ENCODE measurements at regions not wholly inside any gene's neighbourhood (a gene's known extent, or its start where the extent isn't known, plus 50 kb on each side); places are given as distances from the start of the nearest gene placed in this dataset.
"Not testable (repeated sequence)": the region's sequence is repeated elsewhere in the genome, so short reads cannot be mapped to it uniquely, and the experiment has no call there.

DNA sequence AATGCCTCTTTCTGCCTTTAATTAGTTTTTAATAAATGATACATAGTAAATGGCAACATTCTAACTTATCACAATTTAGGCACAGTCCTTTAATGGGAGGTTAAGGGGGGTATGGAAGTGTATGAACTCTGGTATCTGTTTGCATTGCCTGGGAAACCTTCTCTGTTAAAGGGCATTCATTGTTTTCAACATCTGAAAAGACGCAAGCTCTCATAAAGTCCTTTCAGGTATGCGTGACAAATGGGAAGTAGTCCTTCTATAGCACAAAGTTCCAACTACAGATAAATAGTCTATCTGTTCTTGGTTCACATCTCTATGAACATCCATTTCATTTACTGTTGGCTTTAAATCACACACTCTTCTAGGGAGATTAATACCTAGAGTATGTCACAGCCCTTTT, 298.0 kb upstream of the PMFBP1 start:
- no peaks in the 10 kb centered on the region for H3K9me3 Mint-ChIP-seq
- H3K4me3 Mint-ChIP-seq = no peak overlapping the region
- no peaks in the 10 kb centered on the region for H3K27me3 Mint-ChIP-seq
- H3K4me1 Mint-ChIP-seq (ENCODE audit: low read depth in 2 of 2) = peaks cover 6 to 11% of the 10 kb centered on the region in 2 donors
- H3K27ac Mint-ChIP-seq = no peak overlapping the region
- ATAC-seq (replicated peaks) = no peak
- no peaks in the 10 kb centered on the region for H3K36me3 Mint-ChIP-seq (ENCODE audit: insufficient read depth)
- no peak for DNase-seq

DNA sequence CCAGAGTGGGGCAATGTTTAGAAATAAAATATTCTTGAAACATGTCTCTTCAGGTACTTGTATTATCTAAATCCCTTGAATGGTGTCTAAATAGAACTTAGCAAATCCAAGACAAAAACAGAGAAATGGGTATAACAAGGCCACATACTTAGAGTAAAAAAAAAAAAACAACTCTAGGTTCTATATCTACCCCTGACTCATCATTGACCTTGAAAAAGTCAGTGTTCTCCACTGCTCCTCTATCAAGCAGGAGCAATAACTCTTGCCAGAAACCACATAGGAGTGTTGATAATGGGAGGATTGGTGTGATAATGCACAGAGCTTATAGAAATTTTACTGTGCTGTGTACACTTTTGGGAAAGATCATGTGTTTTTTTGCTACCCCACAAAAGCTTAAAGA, 296.6 kb upstream of the PMFBP1 start:
- H3K27ac Mint-ChIP-seq = no peak overlapping the region
- H3K4me1 Mint-ChIP-seq (ENCODE audit: low read depth in 2 of 2) = no peaks in the 10 kb centered on the region
- H3K27me3 Mint-ChIP-seq = no peaks in the 10 kb centered on the region
- ATAC-seq (replicated peaks) = no peak
- no peak overlapping the region for H3K4me3 Mint-ChIP-seq
- no peaks in the 10 kb centered on the region for H3K36me3 Mint-ChIP-seq (ENCODE audit: insufficient read depth)
- H3K9me3 Mint-ChIP-seq = no peaks in the 10 kb centered on the region
- no peak for DNase-seq

DNA sequence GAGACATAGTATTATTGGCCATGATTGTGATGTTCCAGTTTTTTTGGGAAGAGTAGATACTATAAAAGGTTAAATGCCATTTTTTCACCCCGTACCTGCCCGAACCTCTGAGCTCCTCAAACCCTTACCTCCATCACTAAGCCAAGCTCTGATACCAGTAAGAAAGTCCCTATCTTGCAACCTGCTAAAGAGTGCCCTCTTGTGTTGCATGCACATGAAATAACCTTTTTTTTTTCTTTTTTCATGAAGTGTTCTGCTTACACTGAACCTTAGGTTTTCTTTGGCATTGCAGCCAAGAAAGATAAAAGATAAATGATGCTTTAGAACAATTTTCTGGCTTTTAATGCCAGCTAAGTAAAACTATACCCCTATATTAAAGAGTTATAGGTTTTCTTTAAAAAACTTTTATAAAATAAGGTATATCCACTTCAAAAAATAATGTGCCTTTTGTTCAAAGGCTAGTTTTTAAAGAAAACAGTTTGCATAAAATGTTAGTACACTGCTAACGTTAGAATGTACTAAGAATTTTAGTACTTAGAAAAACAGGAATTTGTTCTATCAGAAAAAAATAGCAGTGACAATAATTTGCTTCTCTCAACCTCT, 295.3 kb upstream of the PMFBP1 start:
- H3K4me1 Mint-ChIP-seq (ENCODE audit: low read depth in 2 of 2) = no peaks in the 10 kb centered on the region
- H3K27me3 Mint-ChIP-seq = no peaks in the 10 kb centered on the region
- H3K4me3 Mint-ChIP-seq = no peak overlapping the region
- DNase-seq (no peak), ATAC-seq (replicated peaks) (no peak)
- no peaks in the 10 kb centered on the region for H3K36me3 Mint-ChIP-seq (ENCODE audit: insufficient read depth)
- no peaks in the 10 kb centered on the region for H3K9me3 Mint-ChIP-seq
- no peak overlapping the region for H3K27ac Mint-ChIP-seq

DNA sequence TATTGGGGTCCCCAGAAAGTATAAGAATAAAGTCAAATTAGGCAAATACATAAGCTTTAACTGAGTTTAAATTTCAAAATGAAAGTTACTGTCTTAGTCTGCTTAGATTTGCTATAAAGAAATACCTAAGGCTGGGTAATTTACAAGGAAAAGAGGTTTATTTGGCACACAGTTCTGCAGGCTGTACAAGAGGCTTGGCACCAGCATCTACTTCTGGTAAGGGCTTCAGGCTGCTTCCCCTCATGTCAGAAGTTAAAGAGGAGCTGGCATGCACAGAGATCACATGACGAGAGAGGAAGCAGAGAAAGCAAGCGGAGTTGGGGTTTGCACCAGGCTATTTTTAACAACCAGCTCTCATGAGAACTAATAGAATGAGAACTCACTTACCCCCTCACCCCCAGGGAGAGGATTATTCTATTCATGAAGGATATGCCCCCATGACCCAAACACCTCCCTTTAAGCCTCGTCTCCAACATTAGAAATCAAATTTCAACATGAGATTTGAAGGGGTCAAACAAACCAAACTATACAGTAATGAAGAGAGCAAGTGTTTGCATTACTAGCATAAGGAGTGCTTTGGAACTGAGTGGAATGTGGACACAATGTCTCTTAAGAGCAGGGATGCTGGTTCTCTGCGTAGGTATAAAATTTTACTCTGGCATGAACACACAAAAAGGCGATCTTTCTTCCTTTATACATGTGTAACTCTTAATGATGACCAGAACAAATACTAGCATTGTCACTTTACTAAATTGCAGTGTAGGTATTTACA, 292.8 kb upstream of the PMFBP1 start:
- ATAC-seq (replicated peaks) = no peak
- H3K4me1 Mint-ChIP-seq (ENCODE audit: low read depth in 2 of 2) = no peaks in the 10 kb centered on the region
- H3K4me3 Mint-ChIP-seq = no peak overlapping the region

DNA sequence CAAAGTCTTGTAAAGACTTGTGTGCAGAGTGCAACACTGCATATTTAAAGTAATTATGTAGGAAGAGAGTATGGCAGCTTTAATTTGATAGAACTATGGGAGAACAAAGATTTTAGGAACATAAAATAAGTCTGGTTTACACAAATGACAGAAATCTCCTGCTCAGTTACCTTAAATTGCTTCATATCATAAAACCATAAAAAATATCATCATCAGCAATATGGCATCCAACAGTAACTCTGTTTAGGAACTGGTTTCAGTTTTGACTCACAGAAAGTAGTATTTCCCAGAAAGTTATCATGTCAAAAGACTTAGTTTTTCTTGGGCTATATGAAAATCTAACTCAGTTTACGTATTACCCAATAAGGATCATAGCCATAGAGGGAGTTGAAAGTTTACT, 292.1 kb upstream of the PMFBP1 start:
- Mint-ChIP-seq H3K4me3 (no peak overlapping the region), H3K27me3 (no peaks in the 10 kb centered on the region), H3K36me3 (ENCODE audit: insufficient read depth) (no peaks in the 10 kb centered on the region), H3K4me1 (ENCODE audit: low read depth in 2 of 2) (no peaks in the 10 kb centered on the region), H3K9me3 (no peaks in the 10 kb centered on the region), H3K27ac (no peak overlapping the region)
- no peak for DNase-seq
- no peak for ATAC-seq (replicated peaks)

More for the DNA sequence above, 292.8 kb upstream of the PMFBP1 start:
- no peaks in the 10 kb centered on the region for H3K27me3 Mint-ChIP-seq
- no peaks in the 10 kb centered on the region for H3K9me3 Mint-ChIP-seq
- H3K36me3 Mint-ChIP-seq (ENCODE audit: insufficient read depth) = no peaks in the 10 kb centered on the region
- DNase-seq = no peak
- no peak overlapping the region for H3K27ac Mint-ChIP-seq

DNA sequence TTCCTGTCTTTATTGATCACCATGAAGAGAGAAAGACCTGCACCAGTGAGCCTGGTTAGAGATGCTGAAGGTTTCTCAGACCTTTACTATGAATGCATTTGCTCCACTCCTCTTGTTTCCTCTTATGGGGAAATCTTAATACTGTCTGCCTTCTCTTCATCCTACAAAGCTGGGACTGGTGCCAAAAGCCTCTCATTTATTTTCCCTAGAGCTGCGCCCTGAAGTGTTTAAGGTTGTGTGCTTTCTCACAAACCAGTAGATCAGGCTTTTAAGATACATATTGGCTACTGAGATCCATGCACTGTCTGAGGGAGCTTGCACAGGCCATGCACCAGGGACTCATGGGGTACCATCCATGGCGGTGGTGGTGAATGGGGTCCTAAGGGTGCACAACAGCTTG, 286.1 kb upstream of the PMFBP1 start:
- no peaks in the 10 kb centered on the region for H3K27me3 Mint-ChIP-seq
- DNase-seq = no peak
- H3K4me1 Mint-ChIP-seq (ENCODE audit: low read depth in 2 of 2) = no peaks in the 10 kb centered on the region
- no peak overlapping the region for H3K27ac Mint-ChIP-seq
- peaks cover 0 to 10% of the 10 kb centered on the region in 2 donors for H3K9me3 Mint-ChIP-seq
- no peak for ATAC-seq (replicated peaks)
- no peak overlapping the region for H3K4me3 Mint-ChIP-seq
- no peaks in the 10 kb centered on the region for H3K36me3 Mint-ChIP-seq (ENCODE audit: insufficient read depth)

DNA sequence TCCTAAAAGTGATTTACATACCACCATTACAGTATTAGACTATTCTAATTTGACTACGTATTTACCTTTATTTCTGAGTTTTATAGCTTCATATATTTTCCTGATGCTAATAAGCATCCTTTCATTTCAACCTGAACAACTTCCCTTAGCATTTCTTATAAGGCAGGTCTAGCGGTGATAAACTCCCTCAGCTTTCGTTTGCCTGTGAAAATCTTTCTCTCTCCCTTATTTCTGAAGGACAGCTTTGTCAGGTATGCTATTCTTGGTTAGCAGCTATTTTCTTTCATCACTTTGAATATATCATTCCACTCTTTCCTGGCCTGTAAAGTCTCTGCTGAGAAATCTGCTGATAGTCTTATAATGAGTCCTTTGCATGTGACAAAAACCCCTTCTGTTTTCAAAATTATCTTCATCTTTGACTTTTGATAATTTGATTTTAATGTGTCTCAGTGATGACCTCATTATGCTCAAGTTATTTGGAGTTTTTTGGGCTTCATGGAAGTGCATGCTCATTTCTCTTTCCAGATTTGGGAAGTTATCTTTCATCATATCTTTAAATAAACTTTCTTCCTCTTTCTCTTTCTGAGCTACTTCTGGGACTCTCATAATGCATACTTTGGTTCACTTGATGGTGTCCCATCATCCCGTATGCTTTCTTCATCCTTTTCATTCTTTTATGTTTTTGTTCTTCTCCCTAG, 285.4 kb upstream of the PMFBP1 start:
- DNase-seq (no peak), ATAC-seq (replicated peaks) (no peak)
- H3K9me3 Mint-ChIP-seq = peaks cover 0 to 16% of the 10 kb centered on the region in 2 donors
- H3K27me3 Mint-ChIP-seq = no peaks in the 10 kb centered on the region
- H3K4me3 Mint-ChIP-seq = no peak overlapping the region
- H3K4me1 Mint-ChIP-seq (ENCODE audit: low read depth in 2 of 2) = no peaks in the 10 kb centered on the region
- H3K27ac Mint-ChIP-seq = no peak overlapping the region
- H3K36me3 Mint-ChIP-seq (ENCODE audit: insufficient read depth) = no peaks in the 10 kb centered on the region

DNA sequence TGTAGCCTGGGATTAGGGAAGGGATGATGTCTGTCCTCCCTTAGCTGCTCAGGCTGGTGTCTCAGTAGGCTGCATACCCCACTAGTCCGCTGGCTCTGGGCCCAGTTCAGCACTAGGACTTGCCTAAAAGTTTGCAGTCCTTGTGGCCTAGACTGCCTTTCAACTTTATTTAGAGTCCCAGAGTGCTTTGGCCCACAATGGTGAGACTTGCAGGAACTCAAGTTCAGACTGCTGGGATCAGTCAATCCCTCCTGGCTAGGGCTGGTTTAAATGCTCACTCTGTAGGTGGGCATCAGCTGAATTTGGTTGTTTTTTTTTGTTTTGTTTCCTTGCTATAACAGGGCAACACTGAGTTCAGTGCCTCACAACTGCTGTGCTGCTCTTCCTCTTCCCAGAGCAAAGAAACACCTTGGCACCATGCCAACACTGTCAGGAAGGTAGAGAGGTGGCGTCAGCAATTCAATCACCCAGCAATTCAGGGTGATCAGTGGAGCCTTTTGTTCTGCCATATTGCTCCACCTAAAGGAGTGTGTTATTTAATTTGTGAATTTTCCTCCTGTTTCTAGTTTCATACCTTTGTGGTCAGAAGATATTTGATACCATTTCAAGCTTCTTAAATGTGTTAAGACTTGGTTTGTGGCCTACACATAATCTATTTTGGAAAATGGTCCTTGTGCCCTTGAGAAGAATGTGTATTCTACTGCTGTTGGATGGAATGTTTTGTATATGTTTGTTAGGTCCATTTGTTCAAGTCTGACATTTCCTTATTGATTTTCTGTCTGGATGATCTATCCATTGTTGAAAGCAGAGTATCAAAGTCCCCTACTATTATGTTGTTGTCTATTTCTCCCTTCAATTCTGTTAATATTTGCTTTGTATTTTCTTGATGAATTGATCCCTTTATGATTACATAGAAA, 284.0 kb upstream of the PMFBP1 start:
- Mint-ChIP-seq H3K27ac (no peak overlapping the region), H3K4me3 (no peak overlapping the region), H3K9me3 (peaks cover 0 to 16% of the 10 kb centered on the region in 2 donors), H3K36me3 (ENCODE audit: insufficient read depth) (no peaks in the 10 kb centered on the region), H3K4me1 (ENCODE audit: low read depth in 2 of 2) (no peaks in the 10 kb centered on the region), H3K27me3 (no peaks in the 10 kb centered on the region)
- DNase-seq (no peak), ATAC-seq (replicated peaks) (no peak)

DNA sequence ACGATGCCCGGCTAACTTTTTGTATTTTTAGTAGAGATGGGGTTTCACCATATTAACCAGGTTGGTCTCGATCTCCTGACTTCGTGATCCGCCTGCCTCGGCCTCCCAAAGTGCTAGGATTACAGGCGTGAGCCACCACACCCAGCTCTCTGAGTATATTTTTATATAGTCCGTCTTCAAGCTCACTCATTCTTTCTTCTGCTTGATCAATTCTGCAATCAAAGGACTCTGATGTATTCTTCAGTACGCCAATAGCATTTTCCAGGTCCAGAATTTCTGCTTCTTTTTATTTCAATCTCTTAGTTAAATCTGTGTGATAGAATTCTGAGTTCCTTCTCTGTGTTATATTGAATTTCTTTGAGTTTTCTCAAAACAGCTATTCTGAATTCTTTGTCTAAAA, 281.9 kb upstream of the PMFBP1 start:
- not testable (repeated sequence) for H3K4me3 Mint-ChIP-seq; H3K27me3 Mint-ChIP-seq; DNase-seq; H3K4me1 Mint-ChIP-seq (ENCODE audit: low read depth in 2 of 2); H3K36me3 Mint-ChIP-seq (ENCODE audit: insufficient read depth); ATAC-seq (replicated peaks); H3K27ac Mint-ChIP-seq
- H3K9me3 Mint-ChIP-seq = peaks cover 0 to 16% of the 10 kb centered on the region in 2 donors

DNA sequence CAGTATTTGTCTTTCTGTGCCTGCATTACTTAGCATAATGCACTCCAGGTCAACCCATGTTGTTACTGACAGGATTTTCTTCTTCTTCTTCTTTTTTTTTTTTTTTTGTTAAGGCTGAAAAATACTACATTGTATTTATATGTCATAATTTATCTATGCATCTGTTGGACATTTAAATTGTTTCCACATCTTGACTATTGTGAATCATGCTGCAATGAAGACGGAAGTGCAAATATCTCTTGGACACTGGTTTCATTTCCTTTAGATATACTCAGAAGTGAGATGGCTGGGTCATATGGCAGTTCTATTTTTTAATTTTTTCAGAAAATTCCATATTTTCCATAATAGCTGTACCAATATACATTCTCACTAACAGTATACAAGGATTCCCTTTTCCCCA, 272.7 kb upstream of the PMFBP1 start:
- DNase-seq = no peak
- H3K27ac Mint-ChIP-seq = no peak overlapping the region
- no peaks in the 10 kb centered on the region for H3K4me1 Mint-ChIP-seq (ENCODE audit: low read depth in 2 of 2)
- ATAC-seq (replicated peaks) = no peak
- H3K4me3 Mint-ChIP-seq = no peak overlapping the region
- H3K27me3 Mint-ChIP-seq = no peaks in the 10 kb centered on the region
- H3K36me3 Mint-ChIP-seq (ENCODE audit: insufficient read depth) = no peaks in the 10 kb centered on the region
- peaks cover 0 to 10% of the 10 kb centered on the region in 2 donors for H3K9me3 Mint-ChIP-seq

DNA sequence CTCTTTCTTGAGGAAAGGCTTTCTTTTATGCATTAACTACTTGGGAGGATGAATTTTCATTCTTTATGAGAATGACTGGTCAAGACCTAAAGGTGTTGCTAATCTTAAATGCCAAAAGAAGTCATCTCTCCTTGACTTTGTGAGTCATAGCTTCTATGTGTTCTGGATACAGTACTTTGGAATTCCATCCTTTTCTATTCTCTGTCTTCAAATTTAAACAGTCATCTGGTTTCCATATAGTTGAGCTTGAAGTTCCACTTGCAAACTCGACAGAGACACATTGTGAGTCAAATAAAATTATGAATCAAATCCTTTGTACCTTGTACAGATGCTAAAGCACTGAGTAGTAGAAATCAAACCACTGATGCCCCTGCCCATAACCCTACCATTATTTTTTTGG, 271.9 kb upstream of the PMFBP1 start:
- Mint-ChIP-seq H3K27me3 (no peaks in the 10 kb centered on the region), H3K9me3 (peaks cover 0 to 10% of the 10 kb centered on the region in 2 donors), H3K36me3 (ENCODE audit: insufficient read depth) (no peaks in the 10 kb centered on the region)

DNA sequence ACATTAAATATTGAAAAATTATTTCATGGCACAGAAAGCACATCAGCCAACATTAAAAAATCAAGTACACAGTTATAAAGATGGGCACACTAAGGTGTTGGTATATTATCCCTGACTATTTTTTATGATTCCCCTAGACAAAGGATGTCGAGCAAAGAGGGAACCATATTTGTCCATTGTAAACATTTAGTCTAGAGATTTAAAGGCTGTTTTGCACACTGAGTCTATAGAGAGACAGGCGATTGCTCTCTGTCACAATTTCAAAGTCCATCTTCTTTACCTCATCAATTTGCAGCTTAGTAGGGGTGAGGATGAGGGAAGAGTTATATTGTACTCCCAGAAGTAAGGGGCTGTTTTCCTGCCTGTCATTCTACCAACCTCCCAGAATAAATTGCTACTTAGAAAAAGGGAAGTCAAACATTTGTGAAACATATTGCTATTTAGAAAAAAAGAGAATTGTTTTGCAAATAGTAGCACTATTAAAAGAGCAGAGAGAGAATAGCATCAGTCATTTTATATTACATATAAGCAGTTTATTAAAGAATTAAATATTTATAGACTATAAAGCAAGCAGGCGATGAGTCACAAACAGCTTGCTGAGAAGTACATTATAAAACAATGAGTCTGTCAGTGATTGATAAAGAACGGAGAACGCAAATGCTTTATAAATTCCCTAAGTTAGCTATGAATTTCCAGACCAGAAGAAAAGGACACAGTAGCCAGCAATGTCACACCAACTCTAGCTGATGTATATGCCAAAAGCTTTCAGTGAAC, 270.6 kb upstream of the PMFBP1 start:
- Mint-ChIP-seq H3K4me1 (ENCODE audit: low read depth in 2 of 2) (no peaks in the 10 kb centered on the region), H3K9me3 (peaks cover 0 to 1% of the 10 kb centered on the region in 2 donors), H3K36me3 (ENCODE audit: insufficient read depth) (no peaks in the 10 kb centered on the region), H3K27me3 (no peaks in the 10 kb centered on the region), H3K4me3 (no peak overlapping the region), H3K27ac (no peak overlapping the region)
- DNase-seq (no peak), ATAC-seq (replicated peaks) (no peak)

More for the DNA sequence above, 271.9 kb upstream of the PMFBP1 start:
- no peaks in the 10 kb centered on the region for H3K4me1 Mint-ChIP-seq (ENCODE audit: low read depth in 2 of 2)
- ATAC-seq (replicated peaks) (no peak), DNase-seq (no peak)
- H3K27ac Mint-ChIP-seq = no peak overlapping the region
- no peak overlapping the region for H3K4me3 Mint-ChIP-seq

DNA sequence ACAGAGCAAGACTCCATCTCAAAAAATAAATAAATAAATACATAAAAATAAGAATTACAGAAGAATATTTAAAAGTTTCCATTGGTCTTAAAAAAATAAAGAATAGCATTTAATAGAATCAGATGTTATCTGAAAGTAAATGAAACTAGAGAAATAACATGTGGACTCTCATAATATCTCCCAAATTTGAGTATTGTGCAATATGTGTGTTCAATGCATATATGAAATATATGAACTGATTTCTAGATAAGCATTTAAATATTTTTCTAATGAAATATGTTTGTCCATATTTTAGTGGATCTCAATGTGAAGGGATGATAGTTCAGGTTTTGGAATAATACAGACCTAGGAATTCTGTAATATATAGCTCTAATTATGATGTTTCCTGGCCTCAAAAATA, 265.9 kb upstream of the PMFBP1 start:
- Mint-ChIP-seq H3K4me3 (no peak overlapping the region), H3K9me3 (peaks cover 5 to 30% of the 10 kb centered on the region in 2 donors), H3K27me3 (no peaks in the 10 kb centered on the region)

More for the DNA sequence above, 265.9 kb upstream of the PMFBP1 start:
- no peaks in the 10 kb centered on the region for H3K36me3 Mint-ChIP-seq (ENCODE audit: insufficient read depth)
- ATAC-seq (replicated peaks) (no peak), DNase-seq (no peak)
- no peaks in the 10 kb centered on the region for H3K4me1 Mint-ChIP-seq (ENCODE audit: low read depth in 2 of 2)
- H3K27ac Mint-ChIP-seq = no peak overlapping the region
